ENCODE measurements at regions not wholly inside any gene's neighbourhood (a gene's known extent, or its start where the extent isn't known, plus 50 kb on each side); places are given as distances from the start of the nearest gene placed in this dataset.

- no peak for TF ChIP-seq CTCF (IDR thresholded peaks at IDR 0.05; ENCODE audit: unreplicated experiment in 3 of 3)
- H3K9me3 Mint-ChIP-seq, result no peaks in the 10 kb centered on the region
- H3K27me3 Mint-ChIP-seq (ENCODE audit: low read depth), result peaks cover 6% of the 10 kb centered on the region
- H3K4me1 Mint-ChIP-seq, result peaks cover 14% of the 10 kb centered on the region
- no peak overlapping the region for H3K4me3 Mint-ChIP-seq
- H3K27ac Mint-ChIP-seq, result peak overlapping the region in 1 of 3 experiments; percentile 72
- no peaks in the 10 kb centered on the region for H3K36me3 Mint-ChIP-seq (ENCODE audit: low read depth)
These were observed 66.5 kb upstream of the TTC29 start for GRCh38 chr4:147012059-147012707.

DNA sequence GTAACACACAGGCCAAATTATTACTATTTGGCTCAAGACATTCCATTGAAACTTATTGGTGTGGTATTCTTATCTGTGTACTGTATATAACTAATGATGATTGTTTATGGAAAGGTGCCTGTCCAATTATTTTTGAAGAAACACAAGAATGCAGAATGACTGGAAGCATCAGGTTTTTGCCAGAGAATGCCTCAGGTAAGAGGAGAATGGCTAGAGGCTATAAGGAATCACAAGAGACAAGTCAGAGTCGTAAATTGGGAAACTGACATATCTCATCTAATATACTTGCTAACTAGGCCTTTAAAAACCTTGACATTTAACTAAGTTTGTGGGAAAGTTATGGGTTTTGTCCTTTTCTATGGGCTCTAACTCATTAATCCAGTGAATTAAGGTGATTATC is 69.3 kb upstream of the TTC29 start:
- Mint-ChIP-seq H3K4me1 (peaks cover 14% of the 10 kb centered on the region), H3K9me3 (no peaks in the 10 kb centered on the region), H3K27me3 (ENCODE audit: low read depth) (peaks cover 6% of the 10 kb centered on the region), H3K4me3 (no peak overlapping the region), H3K36me3 (ENCODE audit: low read depth) (no peaks in the 10 kb centered on the region), H3K27ac (no peak overlapping the region)
- no peak for TF ChIP-seq CTCF (IDR thresholded peaks at IDR 0.05; ENCODE audit: unreplicated experiment in 3 of 3)

GRCh38 chr4:147015491-147015890 is 69.8 kb upstream of the TTC29 start:
- Mint-ChIP-seq H3K9me3 (peaks cover under 1% of the 10 kb centered on the region), H3K36me3 (ENCODE audit: low read depth) (no peaks in the 10 kb centered on the region), H3K27me3 (ENCODE audit: low read depth) (peaks cover 6% of the 10 kb centered on the region), H3K4me3 (no peak overlapping the region), H3K27ac (no peak overlapping the region), H3K4me1 (peaks cover 14% of the 10 kb centered on the region)
- no peak for TF ChIP-seq CTCF (IDR thresholded peaks at IDR 0.05; ENCODE audit: unreplicated experiment in 3 of 3)

DNA sequence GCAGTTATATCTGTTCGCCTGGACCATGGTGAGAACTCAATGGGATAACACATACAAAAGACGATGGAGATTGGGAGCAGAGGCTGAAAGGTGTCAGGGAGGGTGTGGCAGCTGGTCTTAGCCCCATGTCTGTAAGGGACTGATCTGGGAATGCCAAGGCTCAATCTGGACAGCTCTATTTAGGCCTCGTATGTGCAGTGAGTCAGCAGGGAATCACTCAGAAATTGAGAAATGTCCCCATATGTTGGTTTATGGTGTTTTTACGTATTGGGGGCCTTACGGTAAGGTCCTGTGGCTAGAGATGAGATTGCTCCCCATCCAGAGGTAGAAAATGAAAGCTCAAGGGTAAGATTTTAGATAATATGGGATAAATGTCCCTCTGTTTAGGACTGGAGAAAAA is 71.4 kb upstream of the TTC29 start:
- H3K9me3 Mint-ChIP-seq, result peaks cover 3% of the 10 kb centered on the region
- H3K4me3 Mint-ChIP-seq, result no peak overlapping the region
- H3K27me3 Mint-ChIP-seq (ENCODE audit: low read depth), result peaks cover 6% of the 10 kb centered on the region
- no peaks in the 10 kb centered on the region for H3K36me3 Mint-ChIP-seq (ENCODE audit: low read depth)
- peaks cover 14% of the 10 kb centered on the region for H3K4me1 Mint-ChIP-seq
- TF ChIP-seq CTCF (IDR thresholded peaks at IDR 0.05; ENCODE audit: unreplicated experiment in 3 of 3), result no peak
- H3K27ac Mint-ChIP-seq, result no peak overlapping the region

- Mint-ChIP-seq H3K27me3 (ENCODE audit: low read depth) (peaks cover 6% of the 10 kb centered on the region), H3K4me1 (peaks cover 14% of the 10 kb centered on the region), H3K4me3 (no peak overlapping the region), H3K27ac (no peak overlapping the region), H3K9me3 (peaks cover 3% of the 10 kb centered on the region), H3K36me3 (ENCODE audit: low read depth) (no peaks in the 10 kb centered on the region)
- TF ChIP-seq CTCF (IDR thresholded peaks at IDR 0.05; ENCODE audit: unreplicated experiment in 3 of 3), result peak; percentile 27 to 39 (median 29)
These were observed 73.4 kb upstream of the TTC29 start for GRCh38 chr4:147019091-147019490.

GRCh38 chr4:147020456-147020855 is 74.8 kb upstream of the TTC29 start:
- Mint-ChIP-seq H3K4me1 (peaks cover 8% of the 10 kb centered on the region), H3K27me3 (ENCODE audit: low read depth) (peaks cover 2% of the 10 kb centered on the region), H3K9me3 (peaks cover 3% of the 10 kb centered on the region), H3K36me3 (ENCODE audit: low read depth) (no peaks in the 10 kb centered on the region), H3K4me3 (no peak overlapping the region), H3K27ac (no peak overlapping the region)
- no peak for TF ChIP-seq CTCF (IDR thresholded peaks at IDR 0.05; ENCODE audit: unreplicated experiment in 3 of 3)

All from nephron (organoid).